Immature natural killer cell (primary cell): ENCODE measurements at regions not wholly inside any gene's neighbourhood (a gene's known extent, or its start where the extent isn't known, plus 50 kb on each side); places are given as distances from the start of the nearest gene placed in this dataset.

Source experiments
- DNase-seq, 3 donors: peaks; one replicate each; pipeline ENCODE4 v3.0.0; 2022; ENCODE audit warnings: mixed read lengths in 1 of 3
- H3K27ac Mint-ChIP-seq, 6 donors: one replicate each; pipeline ENCODE4 v1.8.0; 2020; ENCODE audit warnings: mixed read lengths in 6 of 6, mild to moderate bottlenecking in 5 of 6, inconsistent platforms in 4 of 6, moderate library complexity in 3 of 6
- H3K27me3 Mint-ChIP-seq, 3 donors: one replicate each; pipeline ENCODE4 v1.8.0; 2020 to 2021; ENCODE audit warnings: low read depth in 3 of 3, mild to moderate bottlenecking in 3 of 3, mixed read lengths in 3 of 3, moderate library complexity in 3 of 3, inconsistent platforms in 1 of 3
- H3K36me3 Mint-ChIP-seq, 3 donors: one replicate each; pipeline ENCODE4 v1.8.0; 2020; ENCODE audit warnings: mixed read lengths in 3 of 3, inconsistent platforms in 2 of 3, mild to moderate bottlenecking in 2 of 3
- H3K4me1 Mint-ChIP-seq, 2 donors: one replicate each; pipeline ENCODE4 v1.8.0; 2020; ENCODE audit warnings: inconsistent platforms in 2 of 2, mild to moderate bottlenecking in 2 of 2, mixed read lengths in 2 of 2, moderate library complexity in 1 of 2
- H3K4me3 Mint-ChIP-seq, 5 donors: one replicate each; pipeline ENCODE4 v1.8.0; 2020; ENCODE audit warnings: mild to moderate bottlenecking in 5 of 5, mixed read lengths in 5 of 5, inconsistent platforms in 3 of 5, moderate library complexity in 3 of 5
- H3K9me3 Mint-ChIP-seq, 6 donors: one replicate each; pipeline ENCODE4 v1.8.0; 2020; ENCODE audit warnings: mild to moderate bottlenecking in 6 of 6, mixed read lengths in 6 of 6, inconsistent platforms in 4 of 6, moderate library complexity in 3 of 6

GRCh38 chr1:185593271-185593670 lies 140.9 kb upstream of the HMCN1 start:
- no peak for DNase-seq
- no peaks in the 10 kb centered on the region for H3K36me3 Mint-ChIP-seq
- H3K9me3 Mint-ChIP-seq: peaks cover 0 to 5% (median 0%) of the 10 kb centered on the region in 6 donors
- no peak overlapping the region for H3K27ac Mint-ChIP-seq
- no peak overlapping the region for H3K4me3 Mint-ChIP-seq
- H3K4me1 Mint-ChIP-seq: peaks cover 7 to 27% of the 10 kb centered on the region in 2 donors
- peaks cover 0 to 2% (median 1%) of the 10 kb centered on the region in 3 donors for H3K27me3 Mint-ChIP-seq

- Mint-ChIP-seq H3K4me3 (no peak overlapping the region), H3K27ac (no peak overlapping the region)
Observed at GRCh38 chr1:185585770-185586169, 148.4 kb upstream of the HMCN1 start.

GRCh38 chr1:185581961-185582725 lies 152.0 kb upstream of the HMCN1 start:
- Mint-ChIP-seq H3K9me3 (peaks cover 11 to 45% (median 32%) of the 10 kb centered on the region in 6 donors), H3K4me3 (no peak overlapping the region), H3K27ac (no peak overlapping the region), H3K36me3 (peaks cover 29 to 41% (median 29%) of the 10 kb centered on the region in 3 donors), H3K27me3 (peaks cover 0 to 5% (median 4%) of the 10 kb centered on the region in 3 donors), H3K4me1 (no peaks in the 10 kb centered on the region)
- no peak for DNase-seq

More at GRCh38 chr1:185585770-185586169, 148.4 kb upstream of the HMCN1 start:
- DNase-seq: no peak
- peaks cover 1 to 10% (median 8%) of the 10 kb centered on the region in 6 donors for H3K9me3 Mint-ChIP-seq
- H3K27me3 Mint-ChIP-seq: peaks cover 0 to 4% (median 3%) of the 10 kb centered on the region in 3 donors
- no peaks in the 10 kb centered on the region for H3K4me1 Mint-ChIP-seq
- peaks cover 10 to 19% (median 13%) of the 10 kb centered on the region in 3 donors for H3K36me3 Mint-ChIP-seq

- H3K4me1 Mint-ChIP-seq: no peaks in the 10 kb centered on the region
- H3K36me3 Mint-ChIP-seq: peaks cover 29 to 41% (median 29%) of the 10 kb centered on the region in 3 donors
- peaks cover 11 to 45% (median 32%) of the 10 kb centered on the region in 6 donors for H3K9me3 Mint-ChIP-seq
- H3K27me3 Mint-ChIP-seq: peaks cover 0 to 5% (median 4%) of the 10 kb centered on the region in 3 donors
- no peak overlapping the region for H3K4me3 Mint-ChIP-seq
- H3K27ac Mint-ChIP-seq: no peak overlapping the region
- DNase-seq: no peak
Observed at GRCh38 chr1:185581020-185581419, 153.2 kb upstream of the HMCN1 start.

GRCh38 chr1:185578293-185578692 lies 155.9 kb upstream of the HMCN1 start:
- Mint-ChIP-seq H3K9me3 (peaks cover 11 to 45% (median 32%) of the 10 kb centered on the region in 6 donors), H3K27ac (no peak overlapping the region), H3K36me3 (peaks cover 27 to 37% (median 29%) of the 10 kb centered on the region in 3 donors), H3K4me3 (no peak overlapping the region), H3K27me3 (peaks cover 0 to 4% (median 2%) of the 10 kb centered on the region in 3 donors), H3K4me1 (peaks cover 5 to 15% of the 10 kb centered on the region in 2 donors)
- DNase-seq: no peak

GRCh38 chr1:185574139-185574875 lies 159.9 kb upstream of the HMCN1 start:
- Mint-ChIP-seq H3K27ac (peak overlapping the region in 1 of 6 donors; percentile 46), H3K36me3 (peaks cover 10 to 16% (median 14%) of the 10 kb centered on the region in 3 donors), H3K4me3 (no peak overlapping the region), H3K27me3 (peaks cover 0 to under 1% (median 0%) of the 10 kb centered on the region in 3 donors), H3K9me3 (peaks cover 3 to 20% (median 13%) of the 10 kb centered on the region in 6 donors), H3K4me1 (peaks cover 8 to 24% of the 10 kb centered on the region in 2 donors)
- DNase-seq: no peak

- Mint-ChIP-seq H3K27me3 (no peaks in the 10 kb centered on the region), H3K9me3 (peaks cover 0 to 14% (median 8%) of the 10 kb centered on the region in 6 donors), H3K4me1 (peaks cover 15 to 31% of the 10 kb centered on the region in 2 donors), H3K4me3 (no peak overlapping the region), H3K36me3 (peaks cover 5 to 11% (median 8%) of the 10 kb centered on the region in 3 donors), H3K27ac (no peak overlapping the region)
- no peak for DNase-seq
Observed at GRCh38 chr1:185573677-185574076, 160.5 kb upstream of the HMCN1 start.

GRCh38 chr1:185573162-185573561 lies 161.0 kb upstream of the HMCN1 start:
- no peak for DNase-seq
- Mint-ChIP-seq H3K9me3 (peaks cover 0 to 9% (median 5%) of the 10 kb centered on the region in 6 donors), H3K4me1 (peaks cover 20 to 36% of the 10 kb centered on the region in 2 donors), H3K27me3 (no peaks in the 10 kb centered on the region), H3K4me3 (no peak overlapping the region), H3K27ac (no peak overlapping the region), H3K36me3 (peaks cover 3 to 8% (median 5%) of the 10 kb centered on the region in 3 donors)

GRCh38 chr1:185570962-185571361 lies 163.2 kb upstream of the HMCN1 start:
- Mint-ChIP-seq H3K27me3 (peaks cover 4 to 11% (median 9%) of the 10 kb centered on the region in 3 donors), H3K9me3 (peaks cover 0 to under 1% (median 0%) of the 10 kb centered on the region in 6 donors), H3K4me1 (peaks cover 42 to 58% of the 10 kb centered on the region in 2 donors), H3K27ac (peak overlapping the region in 2 of 6 donors; percentile 61 to 99), H3K36me3 (peaks cover 0 to 5% (median 4%) of the 10 kb centered on the region in 3 donors), H3K4me3 (no peak overlapping the region)
- no peak for DNase-seq

GRCh38 chr1:185568155-185569123 lies 165.8 kb upstream of the HMCN1 start:
- H3K27me3 Mint-ChIP-seq: peaks cover 4 to 11% (median 9%) of the 10 kb centered on the region in 3 donors
- peak; percentile 31 to 54 (median 44) for DNase-seq
- H3K4me3 Mint-ChIP-seq: peak overlapping the region; percentile 60 to 83 (median 80)

GRCh38 chr1:185567440-185567839 lies 166.8 kb upstream of the HMCN1 start:
- peaks cover 44 to 56% of the 10 kb centered on the region in 2 donors for H3K4me1 Mint-ChIP-seq
- DNase-seq: no peak
- H3K36me3 Mint-ChIP-seq: peaks cover 0 to 5% (median 4%) of the 10 kb centered on the region in 3 donors
- H3K27me3 Mint-ChIP-seq: peaks cover 4 to 11% (median 9%) of the 10 kb centered on the region in 3 donors
- H3K4me3 Mint-ChIP-seq: peak overlapping the region; percentile 75 to 88 (median 83)
- H3K9me3 Mint-ChIP-seq: peaks cover 0 to 2% (median 0%) of the 10 kb centered on the region in 6 donors
- peak overlapping the region; percentile 98 to 100 (median 99) for H3K27ac Mint-ChIP-seq

More at GRCh38 chr1:185568155-185569123, 165.8 kb upstream of the HMCN1 start:
- peak overlapping the region; percentile 98 to 100 (median 99) for H3K27ac Mint-ChIP-seq
- peaks cover 42 to 56% of the 10 kb centered on the region in 2 donors for H3K4me1 Mint-ChIP-seq
- H3K9me3 Mint-ChIP-seq: peaks cover 0 to 2% (median 0%) of the 10 kb centered on the region in 6 donors
- peaks cover 0 to 5% (median 4%) of the 10 kb centered on the region in 3 donors for H3K36me3 Mint-ChIP-seq

- Mint-ChIP-seq H3K4me3 (peak overlapping the region; percentile 75 to 88 (median 83)), H3K36me3 (peaks cover 0 to 4% (median under 1%) of the 10 kb centered on the region in 3 donors), H3K27me3 (peaks cover 4 to 11% (median 9%) of the 10 kb centered on the region in 3 donors), H3K27ac (peak overlapping the region; percentile 98 to 100 (median 99)), H3K4me1 (peaks cover 47 to 60% of the 10 kb centered on the region in 2 donors), H3K9me3 (peaks cover 0 to 2% (median 0%) of the 10 kb centered on the region in 6 donors)
- DNase-seq: peak; percentile 88 to 89 (median 89)
Observed at GRCh38 chr1:185566995-185567394, 167.2 kb upstream of the HMCN1 start.
